ENCODE measurements at regions not wholly inside any gene's neighbourhood (a gene's known extent, or its start where the extent isn't known, plus 50 kb on each side); places are given as distances from the start of the nearest gene placed in this dataset.

GRCh38 chr17:69997332-69997731 is 77.7 kb upstream of the KCNJ16 start:
- Histone ChIP-seq H3K36me3 (no peaks in the 10 kb centered on the region), H3K4me3 (no peak overlapping the region), H3K27ac (no peak overlapping the region), H3K9me3 (no peaks in the 10 kb centered on the region), H3K4me1 (no peaks in the 10 kb centered on the region), H3K27me3 (ENCODE audit: low read depth) (no peaks in the 10 kb centered on the region)
- ATAC-seq, result no peak
- no peak for DNase-seq
- intact Hi-C loops (cut with DNase I), result no loop called here
- TF ChIP-seq CTCF (IDR thresholded peaks at IDR 0.05), result no peak

GRCh38 chr17:69999253-69999652 is 75.8 kb upstream of the KCNJ16 start:
- Histone ChIP-seq H3K36me3 (no peaks in the 10 kb centered on the region), H3K4me3 (no peak overlapping the region), H3K9me3 (no peaks in the 10 kb centered on the region), H3K27ac (no peak overlapping the region), H3K27me3 (ENCODE audit: low read depth) (no peaks in the 10 kb centered on the region), H3K4me1 (no peaks in the 10 kb centered on the region)
- no peak for DNase-seq
- TF ChIP-seq CTCF (IDR thresholded peaks at IDR 0.05), result no peak
- no peak for ATAC-seq
- intact Hi-C loops (cut with DNase I), result no loop called here

GRCh38 chr17:70006159-70006558 is 68.9 kb upstream of the KCNJ16 start:
- H3K27ac ChIP-seq, result no peak overlapping the region
- H3K36me3 ChIP-seq, result no peaks in the 10 kb centered on the region
- no peaks in the 10 kb centered on the region for H3K9me3 ChIP-seq
- no peak for TF ChIP-seq CTCF (IDR thresholded peaks at IDR 0.05)
- no peaks in the 10 kb centered on the region for H3K4me1 ChIP-seq
- intact Hi-C loops (cut with DNase I), result no loop called here
- ATAC-seq, result no peak
- no peak overlapping the region for H3K4me3 ChIP-seq
- H3K27me3 ChIP-seq (ENCODE audit: low read depth), result no peaks in the 10 kb centered on the region
- DNase-seq, result no peak

GRCh38 chr17:70011750-70012149 is 63.3 kb upstream of the KCNJ16 start:
- H3K4me3 ChIP-seq, result no peak overlapping the region
- H3K9me3 ChIP-seq, result no peaks in the 10 kb centered on the region
- H3K4me1 ChIP-seq, result no peaks in the 10 kb centered on the region
- DNase-seq (no peak), ATAC-seq (no peak)
- H3K36me3 ChIP-seq, result no peaks in the 10 kb centered on the region
- no peak overlapping the region for H3K27ac ChIP-seq
- intact Hi-C loops (cut with DNase I), result no loop called here
- TF ChIP-seq CTCF (IDR thresholded peaks at IDR 0.05), result no peak
- H3K27me3 ChIP-seq (ENCODE audit: low read depth), result no peaks in the 10 kb centered on the region

- H3K4me1 ChIP-seq, result no peaks in the 10 kb centered on the region
- no peak for TF ChIP-seq CTCF (IDR thresholded peaks at IDR 0.05)
- no peak for ATAC-seq
- H3K36me3 ChIP-seq, result no peaks in the 10 kb centered on the region
- H3K9me3 ChIP-seq, result no peaks in the 10 kb centered on the region
- no peaks in the 10 kb centered on the region for H3K27me3 ChIP-seq (ENCODE audit: low read depth)
- no peak overlapping the region for H3K4me3 ChIP-seq
- H3K27ac ChIP-seq, result no peak overlapping the region
- intact Hi-C loops (cut with DNase I), result no loop called here
- DNase-seq, result no peak
Observed at GRCh38 chr17:70013911-70014310, 61.1 kb upstream of the KCNJ16 start.

DNA sequence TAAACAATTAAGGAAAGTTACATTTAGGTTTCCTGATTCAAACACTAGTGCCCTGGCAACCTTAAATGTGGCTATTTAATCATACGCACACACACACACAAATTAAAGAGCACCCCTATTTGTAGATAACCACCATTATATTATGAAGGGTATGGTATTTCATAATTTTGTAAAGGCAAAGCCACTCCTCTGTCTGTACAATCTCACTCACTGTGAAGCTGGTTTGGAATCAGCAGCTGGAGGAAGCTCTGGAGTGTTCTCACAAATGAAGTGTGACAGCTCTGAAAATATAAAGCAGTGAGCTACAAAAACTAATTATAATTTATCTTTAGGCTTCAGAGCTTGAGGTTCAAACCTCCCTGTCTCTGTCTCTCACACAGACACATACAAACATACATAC is 57.9 kb upstream of the KCNJ16 start:
- no peak for TF ChIP-seq CTCF (IDR thresholded peaks at IDR 0.05)
- intact Hi-C loops (cut with DNase I), result no loop called here
- Histone ChIP-seq H3K27me3 (ENCODE audit: low read depth) (no peaks in the 10 kb centered on the region), H3K36me3 (no peaks in the 10 kb centered on the region), H3K9me3 (no peaks in the 10 kb centered on the region), H3K27ac (no peak overlapping the region), H3K4me3 (no peak overlapping the region), H3K4me1 (no peaks in the 10 kb centered on the region)
- ATAC-seq (no peak), DNase-seq (no peak)

Measured in lower lobe of right lung (tissue), 2 donors.